ENCODE measurements at regions not wholly inside any gene's neighbourhood (a gene's known extent, or its start where the extent isn't known, plus 50 kb on each side); places are given as distances from the start of the nearest gene placed in this dataset.

GRCh38 chr12:92619730-92620684 is 82.8 kb upstream of the PLEKHG7 start:
- Histone ChIP-seq H3K9me3 (no peaks in the 10 kb centered on the region), H3K27me3 (no peaks in the 10 kb centered on the region), H3K4me1 (no peaks in the 10 kb centered on the region), H3K36me3 (no peaks in the 10 kb centered on the region), H3K4me3 (no peak overlapping the region), H3K27ac (no peak overlapping the region)
- no peak for ATAC-seq
- DNase-seq = no peak
- TF ChIP-seq POLR2A (IDR thresholded peaks at IDR 0.05) = no peak
- TF ChIP-seq CTCF (IDR thresholded peaks at IDR 0.05) = no peak
- 66% methylated on average over 8 of the region's 8 CpGs for WGBS (ENCODE audit: insufficient coverage, low coverage, low lambda C conversion rate, missing lambda C conversion rate)
- intact Hi-C loops (cut with DNase I) = no loop called here

- 60% methylated on average over 1 of the region's 2 CpGs for WGBS (ENCODE audit: insufficient coverage, low coverage, low lambda C conversion rate, missing lambda C conversion rate)
- intact Hi-C loops (cut with DNase I) = no loop called here
- ATAC-seq (no peak), DNase-seq (no peak)
- Histone ChIP-seq H3K27me3 (no peaks in the 10 kb centered on the region), H3K4me3 (no peak overlapping the region), H3K4me1 (no peaks in the 10 kb centered on the region), H3K36me3 (no peaks in the 10 kb centered on the region), H3K9me3 (no peaks in the 10 kb centered on the region), H3K27ac (no peak overlapping the region)
- no peak for TF ChIP-seq CTCF (IDR thresholded peaks at IDR 0.05)
- TF ChIP-seq POLR2A (IDR thresholded peaks at IDR 0.05) = no peak
Measured at GRCh38 chr12:92619026-92619425, 83.8 kb upstream of the PLEKHG7 start.

- no peak overlapping the region for H3K27ac ChIP-seq
- no peak for DNase-seq
- ATAC-seq = no peak
- WGBS (ENCODE audit: insufficient coverage, low coverage, low lambda C conversion rate, missing lambda C conversion rate) = 82% methylated on average over 2 of the region's 2 CpGs
- H3K4me3 ChIP-seq = no peak overlapping the region
- intact Hi-C loops (cut with DNase I) = no loop called here
- H3K9me3 ChIP-seq = no peaks in the 10 kb centered on the region
- H3K27me3 ChIP-seq = no peaks in the 10 kb centered on the region
- no peaks in the 10 kb centered on the region for H3K4me1 ChIP-seq
- H3K36me3 ChIP-seq = no peaks in the 10 kb centered on the region
- TF ChIP-seq POLR2A (IDR thresholded peaks at IDR 0.05) = no peak
- no peak for TF ChIP-seq CTCF (IDR thresholded peaks at IDR 0.05)
Measured at GRCh38 chr12:92615703-92616102, 87.1 kb upstream of the PLEKHG7 start.

GRCh38 chr12:92615086-92615485 is 87.7 kb upstream of the PLEKHG7 start:
- no peak for DNase-seq
- intact Hi-C loops (cut with DNase I) = no loop called here
- no peak for TF ChIP-seq CTCF (IDR thresholded peaks at IDR 0.05)
- no peak for ATAC-seq
- no peaks in the 10 kb centered on the region for H3K9me3 ChIP-seq
- no peaks in the 10 kb centered on the region for H3K27me3 ChIP-seq
- no peaks in the 10 kb centered on the region for H3K36me3 ChIP-seq
- no peak overlapping the region for H3K4me3 ChIP-seq
- H3K4me1 ChIP-seq = no peaks in the 10 kb centered on the region
- no peak overlapping the region for H3K27ac ChIP-seq
